GM21526 (cell line): ENCODE measurements at regions not wholly inside any gene's neighbourhood (a gene's known extent, or its start where the extent isn't known, plus 50 kb on each side); places are given as distances from the start of the nearest gene placed in this dataset.
A peak's percentile ranks its signal among the peaks of the same experiment; 100 is the strongest.

Source experiments
- ATAC-seq: cut with Tn5 transposase; IDR thresholded peaks from one replicate; pipeline ENCODE4 v1.9.1; 2021; ENCODE audit warnings: moderate library complexity; ENCODE audit not compliant: unreplicated experiment, low FRiP score

DNA sequence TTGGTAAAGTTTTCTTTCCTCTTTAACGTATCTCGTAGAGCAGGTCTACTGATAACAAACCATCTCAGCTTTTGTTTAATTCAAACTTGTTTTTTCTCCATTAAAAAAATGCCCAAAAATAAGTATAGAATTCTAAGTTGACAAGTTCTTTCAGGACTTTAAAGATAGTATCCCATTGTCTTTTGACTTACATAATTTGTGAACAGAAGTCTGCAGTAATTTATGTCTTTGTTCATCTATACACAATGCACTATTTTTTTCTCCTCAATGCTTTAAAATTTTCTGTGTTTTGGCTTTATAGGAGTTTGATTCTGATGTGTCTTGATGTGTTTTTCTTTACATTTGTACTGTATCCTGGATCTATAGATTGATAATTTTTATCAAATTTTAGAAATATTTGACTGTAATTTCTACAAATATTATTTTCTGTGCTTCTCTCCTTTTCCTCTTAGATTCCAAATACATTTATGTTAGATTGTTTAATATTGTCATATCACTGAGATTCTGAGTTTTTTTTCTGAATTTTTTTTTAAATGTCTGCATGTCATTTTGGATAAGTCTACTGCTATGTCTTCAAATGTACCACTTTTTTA is 143.3 kb downstream of the FTCDNL1 start:
- no peak for ATAC-seq

- ATAC-seq, result no peak
These were observed 145.5 kb downstream of the FTCDNL1 start for GRCh38 chr2:199705538-199705937.

DNA sequence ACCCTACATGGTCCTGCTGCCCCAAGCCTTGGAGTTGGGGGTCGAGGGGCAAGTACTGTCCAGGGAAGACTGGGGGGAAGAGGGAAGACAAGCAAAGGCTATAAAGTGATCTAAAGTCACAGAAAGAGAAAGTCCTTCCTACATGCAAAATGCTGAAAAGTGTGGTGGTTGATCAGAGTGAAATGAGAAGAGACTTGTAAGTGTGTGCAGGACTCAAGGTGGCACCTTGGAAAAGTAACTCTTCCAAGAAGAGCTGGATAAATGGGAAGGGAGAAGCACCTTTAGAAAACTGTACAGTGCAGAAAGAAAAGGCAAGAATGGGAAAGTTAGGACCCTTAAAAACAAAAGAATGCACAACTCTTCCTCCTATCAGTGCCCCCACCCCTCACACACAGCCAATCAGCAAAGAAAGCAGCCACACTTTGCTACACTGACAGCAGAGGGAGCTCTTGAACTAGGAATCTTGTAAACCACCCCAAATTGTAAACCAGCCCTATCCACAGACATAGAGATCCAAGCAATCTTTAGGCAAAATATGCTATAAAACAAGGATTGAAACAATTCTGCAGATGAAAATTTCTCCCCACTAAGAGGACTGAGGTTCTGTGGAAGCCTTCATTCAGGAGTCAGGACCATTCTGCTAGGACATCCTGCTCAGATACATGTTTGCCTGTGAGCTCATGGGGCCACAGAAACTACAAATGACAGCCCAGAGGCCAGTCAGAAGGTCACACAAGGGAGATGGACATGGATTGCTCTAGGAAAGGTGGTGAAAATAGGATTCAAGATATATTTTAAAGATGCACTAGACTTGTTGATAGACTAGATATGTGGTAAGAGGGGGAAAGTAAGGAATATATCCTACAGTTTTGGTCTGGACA is 146.4 kb downstream of the FTCDNL1 start:
- ATAC-seq, result no peak

DNA sequence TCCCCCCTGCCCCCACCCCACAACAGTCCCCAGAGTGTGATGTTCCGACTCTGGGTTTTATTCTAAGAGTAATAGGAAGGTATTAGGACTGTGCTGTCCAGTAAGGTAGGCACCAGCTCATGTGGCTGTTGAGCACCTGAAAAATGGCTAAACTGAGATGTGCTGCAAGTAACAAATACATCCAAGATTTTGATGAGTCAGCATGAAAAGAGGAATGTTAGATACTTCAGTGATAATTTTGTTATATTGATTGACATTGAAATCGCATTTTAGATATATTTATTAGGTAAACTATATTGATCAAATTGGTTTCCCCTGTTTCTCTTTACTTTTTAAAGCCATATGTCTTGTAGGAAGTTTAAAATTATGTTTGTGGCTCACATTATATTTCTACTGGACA is 147.8 kb downstream of the FTCDNL1 start:
- no peak for ATAC-seq

DNA sequence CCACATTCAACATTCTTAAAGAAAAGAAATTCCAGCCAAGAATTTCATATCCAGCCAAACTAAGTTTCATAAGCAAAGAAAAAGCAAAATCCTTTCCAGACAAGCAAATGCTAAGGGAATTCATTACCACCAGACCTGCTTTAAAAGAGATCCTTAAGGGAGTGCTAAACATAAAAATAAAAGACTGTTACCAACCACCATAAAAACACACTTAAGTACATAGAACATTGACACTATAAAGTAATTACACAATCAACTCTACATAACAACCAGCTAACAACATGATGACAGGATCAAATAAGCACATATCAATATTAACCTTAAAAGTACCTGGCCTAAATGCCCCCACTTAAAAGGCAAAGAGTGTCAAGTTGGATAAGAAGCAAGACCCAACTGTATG is 153.5 kb downstream of the FTCDNL1 start:
- no peak for ATAC-seq

GRCh38 chr2:199696048-199696447 is 154.9 kb downstream of the FTCDNL1 start:
- no peak for ATAC-seq

GRCh38 chr2:199693861-199694260 is 157.1 kb downstream of the FTCDNL1 start:
- no peak for ATAC-seq

DNA sequence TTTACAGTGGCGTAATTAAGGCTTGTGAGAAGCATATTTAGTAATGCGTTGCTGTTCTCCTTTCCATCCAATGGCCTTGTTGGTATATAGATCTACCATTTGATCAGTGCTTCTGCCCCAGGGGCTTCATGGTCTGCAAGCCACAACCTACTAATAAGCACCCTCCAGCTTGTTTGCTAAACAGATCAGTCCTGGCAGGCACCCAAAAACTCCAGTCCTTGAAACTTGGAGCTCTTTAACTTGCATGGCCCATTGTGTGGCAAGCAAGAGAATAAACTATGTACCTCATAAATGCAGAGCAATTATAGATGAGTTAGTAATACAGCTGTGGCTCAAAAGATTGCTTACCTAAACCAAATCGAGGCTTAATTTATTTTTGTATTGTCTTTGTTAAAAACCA is 158.5 kb downstream of the FTCDNL1 start:
- no peak for ATAC-seq

GRCh38 chr2:199690225-199690624 is 160.8 kb downstream of the FTCDNL1 start:
- ATAC-seq, result no peak

DNA sequence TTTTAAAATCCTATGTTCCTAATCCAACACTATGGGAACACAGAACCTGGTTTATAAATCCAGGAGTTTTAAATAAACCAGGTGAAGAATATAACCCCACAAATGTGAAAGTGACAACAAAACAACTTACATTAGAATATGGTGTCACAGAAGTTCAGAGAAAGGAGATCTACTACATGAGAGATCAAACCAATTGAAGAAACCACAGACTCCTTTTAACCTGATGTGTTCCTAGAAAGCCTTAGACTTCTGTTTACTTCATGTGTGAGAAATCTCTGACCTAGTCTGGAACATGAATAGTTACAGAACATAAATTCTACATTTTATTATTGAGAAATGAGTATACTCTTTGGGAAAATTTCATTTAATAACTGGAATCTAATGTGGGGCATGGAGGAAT is 165.3 kb downstream of the FTCDNL1 start:
- ATAC-seq, result no peak

- ATAC-seq, result no peak
These were observed 166.2 kb downstream of the FTCDNL1 start for GRCh38 chr2:199684832-199685231.

- ATAC-seq, result no peak
These were observed 166.8 kb downstream of the FTCDNL1 start for GRCh38 chr2:199684168-199684567.

DNA sequence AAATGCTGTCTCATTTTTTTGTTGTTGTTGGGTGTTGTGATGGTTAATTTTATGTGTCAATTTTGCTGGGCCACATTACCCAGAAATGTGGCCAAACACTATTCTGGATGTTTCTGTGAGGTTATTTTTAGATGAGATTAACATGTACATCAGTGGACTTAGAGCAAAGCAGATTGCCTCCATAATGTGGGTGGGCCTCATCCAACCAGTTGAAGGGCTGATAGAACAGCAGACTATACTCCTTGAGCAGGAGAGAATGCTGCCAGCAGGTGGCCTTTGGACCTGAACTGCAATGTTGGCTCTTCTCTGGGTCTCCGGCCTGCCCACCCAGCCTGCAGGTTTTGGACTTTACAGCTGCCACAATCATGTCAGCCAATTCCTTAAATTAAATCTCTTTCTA is 169.0 kb downstream of the FTCDNL1 start:
- no peak for ATAC-seq

GRCh38 chr2:199680482-199680881 is 170.5 kb downstream of the FTCDNL1 start:
- ATAC-seq, result no peak

GRCh38 chr2:199679883-199680282 is 171.1 kb downstream of the FTCDNL1 start:
- no peak for ATAC-seq

DNA sequence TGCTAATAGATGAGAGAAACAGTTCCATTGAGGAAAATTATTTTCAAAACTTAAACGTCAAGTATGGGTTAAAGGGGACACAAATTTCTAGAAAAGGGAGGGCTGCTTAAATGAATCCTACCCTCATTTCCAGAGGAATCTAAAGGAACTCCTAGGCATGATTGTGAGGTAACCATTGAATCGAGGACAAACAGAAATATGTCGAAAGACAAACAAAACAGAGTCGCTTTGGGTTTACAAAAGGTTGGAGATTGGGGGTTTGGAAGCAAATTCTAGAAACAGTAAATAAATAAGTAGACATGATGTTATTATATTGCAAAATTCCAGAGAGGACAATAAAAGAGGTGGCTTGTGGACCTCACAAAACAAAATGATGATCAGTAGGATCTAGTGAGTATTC is 173.1 kb downstream of the FTCDNL1 start:
- ATAC-seq, result no peak

GRCh38 chr2:199668645-199669044 is 182.3 kb downstream of the FTCDNL1 start:
- ATAC-seq, result no peak

- ATAC-seq, result peak; percentile 90
These were observed 187.8 kb downstream of the FTCDNL1 start for GRCh38 chr2:199663157-199663556.

DNA sequence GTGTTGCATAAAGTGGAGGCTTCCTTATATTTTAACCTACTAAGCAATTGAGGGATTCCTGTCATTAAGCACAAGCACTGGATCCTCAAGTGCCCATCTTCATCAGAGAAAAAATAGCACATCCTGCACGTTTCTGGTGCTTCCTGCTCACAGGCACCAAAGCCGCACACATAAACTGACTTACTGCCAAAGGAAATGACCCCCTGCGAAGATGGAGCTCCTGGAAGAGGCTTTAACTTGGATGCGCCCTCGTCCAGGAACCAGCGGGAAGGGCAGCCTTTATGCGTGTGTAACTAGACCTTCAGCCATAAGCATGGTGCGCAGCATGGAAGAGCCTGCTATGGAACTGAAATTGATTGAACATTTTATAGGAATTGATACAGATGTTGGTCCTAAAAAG is 188.7 kb downstream of the FTCDNL1 start:
- no peak for ATAC-seq

DNA sequence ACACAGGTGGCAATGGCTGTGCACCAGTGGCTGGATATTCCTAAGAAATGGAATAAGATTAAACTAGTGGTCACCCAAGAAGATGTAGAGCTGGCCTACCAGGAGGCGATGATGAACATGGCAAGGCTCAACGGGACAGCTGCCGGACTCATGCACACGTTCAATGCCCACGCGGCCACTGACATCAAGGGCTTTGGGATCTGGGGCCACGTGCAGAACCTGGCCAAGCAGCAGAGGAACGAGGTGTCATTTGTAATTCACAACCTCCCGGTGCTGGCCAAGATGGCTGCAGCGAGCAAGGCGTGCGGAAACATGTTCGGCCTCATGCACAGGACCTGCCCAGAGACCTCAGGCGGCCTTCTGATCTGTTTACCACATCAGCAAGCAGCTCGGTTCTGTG is 190.8 kb downstream of the FTCDNL1 start:
- no peak for ATAC-seq

- no peak for ATAC-seq
These were observed 191.8 kb downstream of the FTCDNL1 start for GRCh38 chr2:199659207-199659606.

- ATAC-seq, result peak; percentile 85
These were observed 188.7 kb upstream of the SATB2 start for GRCh38 chr2:199646439-199646838.
